ENCODE measurements at regions not wholly inside any gene's neighbourhood (a gene's known extent, or its start where the extent isn't known, plus 50 kb on each side); places are given as distances from the start of the nearest gene placed in this dataset.

DNA sequence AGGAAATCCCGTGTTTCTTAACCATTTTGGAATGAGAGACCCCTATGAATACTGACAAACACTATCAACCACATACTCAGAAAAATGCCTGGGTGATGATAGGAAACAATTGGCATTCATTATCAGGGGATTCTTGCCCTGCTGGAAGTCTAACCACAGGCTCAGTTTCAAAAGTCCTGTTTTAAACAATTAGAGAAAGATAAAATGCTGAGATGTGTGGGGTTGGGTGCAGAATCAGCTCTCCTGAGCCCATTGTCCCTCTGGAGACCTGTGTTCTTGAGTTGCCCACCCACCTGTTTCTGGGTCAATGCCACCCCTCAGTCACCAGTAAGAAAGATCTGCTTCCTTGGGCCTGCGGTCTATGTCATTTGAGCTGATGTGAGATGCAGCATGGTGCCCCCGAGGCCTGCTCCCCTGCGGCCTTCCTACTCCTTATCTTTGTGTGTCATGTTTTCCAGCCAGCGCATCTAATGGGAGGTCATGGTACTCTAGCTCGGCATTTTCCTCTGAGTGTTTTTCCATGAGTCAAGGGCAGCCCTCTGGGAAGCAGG, 130.3 kb upstream of the PLXNA2 start (continued):
- TF ChIP-seq KLF10 (tag by site-specific recombination; IDR thresholded peaks at IDR 0.05), result no peak
- TF ChIP-seq ZNF433 (tag by site-specific recombination; IDR thresholded peaks at IDR 0.05; ENCODE audit: low read depth), result no peak
- no peak for TF ChIP-seq ZNF792 (tag by site-specific recombination; IDR thresholded peaks at IDR 0.05)
- TF ChIP-seq ZNF350 (tag by site-specific recombination; IDR thresholded peaks at IDR 0.05), result no peak
- TF ChIP-seq ZNF302 (tag by site-specific recombination; IDR thresholded peaks at IDR 0.05; ENCODE audit: low read depth), result no peak
- TF ChIP-seq ZNF211 (tag by site-specific recombination; IDR thresholded peaks at IDR 0.05; ENCODE audit: low read depth), result no peak
- TF ChIP-seq, protein P1, sequence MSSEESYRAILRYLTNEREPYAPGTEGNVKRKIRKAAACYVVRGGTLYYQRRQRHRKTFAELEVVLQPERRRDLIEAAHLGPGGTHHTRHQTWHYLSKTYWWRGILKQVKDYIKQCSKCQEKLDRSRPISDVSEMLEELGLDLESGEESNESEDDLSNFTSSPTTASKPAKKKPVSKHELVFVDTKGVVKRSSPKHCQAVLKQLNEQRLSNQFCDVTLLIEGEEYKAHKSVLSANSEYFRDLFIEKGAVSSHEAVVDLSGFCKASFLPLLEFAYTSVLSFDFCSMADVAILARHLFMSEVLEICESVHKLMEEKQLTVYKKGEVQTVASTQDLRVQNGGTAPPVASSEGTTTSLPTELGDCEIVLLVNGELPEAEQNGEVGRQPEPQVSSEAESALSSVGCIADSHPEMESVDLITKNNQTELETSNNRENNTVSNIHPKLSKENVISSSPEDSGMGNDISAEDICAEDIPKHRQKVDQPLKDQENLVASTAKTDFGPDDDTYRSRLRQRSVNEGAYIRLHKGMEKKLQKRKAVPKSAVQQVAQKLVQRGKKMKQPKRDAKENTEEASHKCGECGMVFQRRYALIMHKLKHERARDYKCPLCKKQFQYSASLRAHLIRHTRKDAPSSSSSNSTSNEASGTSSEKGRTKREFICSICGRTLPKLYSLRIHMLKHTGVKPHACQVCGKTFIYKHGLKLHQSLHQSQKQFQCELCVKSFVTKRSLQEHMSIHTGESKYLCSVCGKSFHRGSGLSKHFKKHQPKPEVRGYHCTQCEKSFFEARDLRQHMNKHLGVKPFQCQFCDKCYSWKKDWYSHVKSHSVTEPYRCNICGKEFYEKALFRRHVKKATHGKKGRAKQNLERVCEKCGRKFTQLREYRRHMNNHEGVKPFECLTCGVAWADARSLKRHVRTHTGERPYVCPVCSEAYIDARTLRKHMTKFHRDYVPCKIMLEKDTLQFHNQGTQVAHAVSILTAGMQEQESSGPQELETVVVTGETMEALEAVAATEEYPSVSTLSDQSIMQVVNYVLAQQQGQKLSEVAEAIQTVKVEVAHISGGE (tag by site-specific recombination; conservative IDR thresholded peaks at IDR 0.05; ENCODE audit: low read depth), result 0 out of 2 replicates have a peak, but pooled peaks have one; percentile 25
- TF ChIP-seq ZNF660 (tag by site-specific recombination; IDR thresholded peaks at IDR 0.05), result no peak
- TF ChIP-seq ZNF112 (tag by site-specific recombination; IDR thresholded peaks at IDR 0.05), result no peak
- no peak for TF ChIP-seq ZSCAN23 (tag by site-specific recombination; IDR thresholded peaks at IDR 0.05)
- TF ChIP-seq, protein P2, sequence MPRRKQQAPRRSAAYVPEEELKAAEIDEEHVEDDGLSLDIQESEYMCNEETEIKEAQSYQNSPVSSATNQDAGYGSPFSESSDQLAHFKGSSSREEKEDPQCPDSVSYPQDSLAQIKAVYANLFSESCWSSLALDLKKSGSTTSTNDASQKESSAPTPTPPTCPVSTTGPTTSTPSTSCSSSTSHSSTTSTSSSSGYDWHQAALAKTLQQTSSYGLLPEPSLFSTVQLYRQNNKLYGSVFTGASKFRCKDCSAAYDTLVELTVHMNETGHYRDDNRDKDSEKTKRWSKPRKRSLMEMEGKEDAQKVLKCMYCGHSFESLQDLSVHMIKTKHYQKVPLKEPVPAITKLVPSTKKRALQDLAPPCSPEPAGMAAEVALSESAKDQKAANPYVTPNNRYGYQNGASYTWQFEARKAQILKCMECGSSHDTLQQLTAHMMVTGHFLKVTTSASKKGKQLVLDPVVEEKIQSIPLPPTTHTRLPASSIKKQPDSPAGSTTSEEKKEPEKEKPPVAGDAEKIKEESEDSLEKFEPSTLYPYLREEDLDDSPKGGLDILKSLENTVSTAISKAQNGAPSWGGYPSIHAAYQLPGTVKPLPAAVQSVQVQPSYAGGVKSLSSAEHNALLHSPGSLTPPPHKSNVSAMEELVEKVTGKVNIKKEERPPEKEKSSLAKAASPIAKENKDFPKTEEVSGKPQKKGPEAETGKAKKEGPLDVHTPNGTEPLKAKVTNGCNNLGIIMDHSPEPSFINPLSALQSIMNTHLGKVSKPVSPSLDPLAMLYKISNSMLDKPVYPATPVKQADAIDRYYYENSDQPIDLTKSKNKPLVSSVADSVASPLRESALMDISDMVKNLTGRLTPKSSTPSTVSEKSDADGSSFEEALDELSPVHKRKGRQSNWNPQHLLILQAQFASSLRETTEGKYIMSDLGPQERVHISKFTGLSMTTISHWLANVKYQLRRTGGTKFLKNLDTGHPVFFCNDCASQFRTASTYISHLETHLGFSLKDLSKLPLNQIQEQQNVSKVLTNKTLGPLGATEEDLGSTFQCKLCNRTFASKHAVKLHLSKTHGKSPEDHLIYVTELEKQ (tag by site-specific recombination; IDR thresholded peaks at IDR 0.05; ENCODE audit: borderline replicate concordance), result no peak
- peak; percentile 66; the same call in 1 of the 2 replicates for TF ChIP-seq FEZF1 (tag by site-specific recombination; IDR thresholded peaks at IDR 0.05)
- TF ChIP-seq YY2 (tag by site-specific recombination; IDR thresholded peaks at IDR 0.05), result no peak
- no peak for TF ChIP-seq ZNF133 (tag by site-specific recombination; IDR thresholded peaks at IDR 0.05)
- TF ChIP-seq ZNF10 (tag by site-specific recombination; IDR thresholded peaks at IDR 0.05), result no peak
- TF ChIP-seq ZNF670 (tag by site-specific recombination; IDR thresholded peaks at IDR 0.05; ENCODE audit: low read depth), result no peak
- no peak for TF ChIP-seq ZNF768 (tag by site-specific recombination; IDR thresholded peaks at IDR 0.05)
- peak; percentile 23; the same call in 1 of the 2 replicates for TF ChIP-seq OSR2 (tag by site-specific recombination; IDR thresholded peaks at IDR 0.05)
- TF ChIP-seq ZBTB8A (tag by site-specific recombination; IDR thresholded peaks at IDR 0.05), result no peak
- peak; percentile 84 for TF ChIP-seq ZIC2 (tag by site-specific recombination; IDR thresholded peaks at IDR 0.05)

DNA sequence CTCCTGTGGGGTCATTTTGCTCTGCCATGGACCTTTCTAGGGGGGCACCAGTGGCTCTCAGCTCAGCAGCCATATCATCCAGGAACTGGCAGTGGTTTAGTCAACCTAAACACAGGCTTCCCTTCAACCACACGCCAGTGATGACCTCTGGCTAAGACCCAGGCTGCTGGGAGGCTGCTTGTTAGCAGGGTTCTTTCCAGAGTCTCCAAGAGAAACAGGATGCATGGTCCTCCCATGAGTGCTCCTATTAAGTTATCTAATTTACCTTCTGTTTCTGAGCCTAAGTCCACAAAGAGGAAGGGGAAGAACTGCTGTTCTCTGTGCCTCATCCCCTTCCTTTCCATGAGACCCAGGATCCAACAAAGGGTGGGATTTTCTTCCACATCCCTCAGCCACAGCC, 137.3 kb upstream of the PLXNA2 start:
- Histone ChIP-seq H3K27ac (ENCODE audit: extremely low read depth, low read depth, low read length) (no peak overlapping the region), H3K9me3 (ENCODE audit: control insufficient read depth, insufficient read depth, low read depth, low read length) (no peaks in the 10 kb centered on the region), H3K4me3 (ENCODE audit: low read depth, low read length) (no peak overlapping the region), H3K4me1 (ENCODE audit: control insufficient read depth, insufficient read depth, low read length) (no peaks in the 10 kb centered on the region), H3K36me3 (ENCODE audit: control insufficient read depth in 2 of 2, insufficient read depth in 1 of 2, low read length in 2 of 2) (no peaks in the 10 kb centered on the region)
- ChIA-PET CTCF (no interaction called here), POLR2A (no interaction called here)
- TF ChIP-seq, protein P3, sequence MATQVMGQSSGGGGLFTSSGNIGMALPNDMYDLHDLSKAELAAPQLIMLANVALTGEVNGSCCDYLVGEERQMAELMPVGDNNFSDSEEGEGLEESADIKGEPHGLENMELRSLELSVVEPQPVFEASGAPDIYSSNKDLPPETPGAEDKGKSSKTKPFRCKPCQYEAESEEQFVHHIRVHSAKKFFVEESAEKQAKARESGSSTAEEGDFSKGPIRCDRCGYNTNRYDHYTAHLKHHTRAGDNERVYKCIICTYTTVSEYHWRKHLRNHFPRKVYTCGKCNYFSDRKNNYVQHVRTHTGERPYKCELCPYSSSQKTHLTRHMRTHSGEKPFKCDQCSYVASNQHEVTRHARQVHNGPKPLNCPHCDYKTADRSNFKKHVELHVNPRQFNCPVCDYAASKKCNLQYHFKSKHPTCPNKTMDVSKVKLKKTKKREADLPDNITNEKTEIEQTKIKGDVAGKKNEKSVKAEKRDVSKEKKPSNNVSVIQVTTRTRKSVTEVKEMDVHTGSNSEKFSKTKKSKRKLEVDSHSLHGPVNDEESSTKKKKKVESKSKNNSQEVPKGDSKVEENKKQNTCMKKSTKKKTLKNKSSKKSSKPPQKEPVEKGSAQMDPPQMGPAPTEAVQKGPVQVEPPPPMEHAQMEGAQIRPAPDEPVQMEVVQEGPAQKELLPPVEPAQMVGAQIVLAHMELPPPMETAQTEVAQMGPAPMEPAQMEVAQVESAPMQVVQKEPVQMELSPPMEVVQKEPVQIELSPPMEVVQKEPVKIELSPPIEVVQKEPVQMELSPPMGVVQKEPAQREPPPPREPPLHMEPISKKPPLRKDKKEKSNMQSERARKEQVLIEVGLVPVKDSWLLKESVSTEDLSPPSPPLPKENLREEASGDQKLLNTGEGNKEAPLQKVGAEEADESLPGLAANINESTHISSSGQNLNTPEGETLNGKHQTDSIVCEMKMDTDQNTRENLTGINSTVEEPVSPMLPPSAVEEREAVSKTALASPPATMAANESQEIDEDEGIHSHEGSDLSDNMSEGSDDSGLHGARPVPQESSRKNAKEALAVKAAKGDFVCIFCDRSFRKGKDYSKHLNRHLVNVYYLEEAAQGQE (tag by site-specific recombination; IDR thresholded peaks at IDR 0.05), result no peak
- TF ChIP-seq ZNF529 (tag by site-specific recombination; IDR thresholded peaks at IDR 0.05; ENCODE audit: insufficient replicate concordance), result no peak
- TF ChIP-seq ZNF184 (tag by site-specific recombination; IDR thresholded peaks at IDR 0.05), result no peak
- TF ChIP-seq, protein P4, sequence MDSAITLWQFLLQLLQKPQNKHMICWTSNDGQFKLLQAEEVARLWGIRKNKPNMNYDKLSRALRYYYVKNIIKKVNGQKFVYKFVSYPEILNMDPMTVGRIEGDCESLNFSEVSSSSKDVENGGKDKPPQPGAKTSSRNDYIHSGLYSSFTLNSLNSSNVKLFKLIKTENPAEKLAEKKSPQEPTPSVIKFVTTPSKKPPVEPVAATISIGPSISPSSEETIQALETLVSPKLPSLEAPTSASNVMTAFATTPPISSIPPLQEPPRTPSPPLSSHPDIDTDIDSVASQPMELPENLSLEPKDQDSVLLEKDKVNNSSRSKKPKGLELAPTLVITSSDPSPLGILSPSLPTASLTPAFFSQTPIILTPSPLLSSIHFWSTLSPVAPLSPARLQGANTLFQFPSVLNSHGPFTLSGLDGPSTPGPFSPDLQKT (IDR thresholded peaks at IDR 0.05; ENCODE audit: borderline replicate concordance, low read depth, low read length), result no peak
- TF ChIP-seq ZNF558 (tag by site-specific recombination; IDR thresholded peaks at IDR 0.05), result no peak
- TF ChIP-seq ZNF626 (tag by site-specific recombination; IDR thresholded peaks at IDR 0.05), result no peak
- TF ChIP-seq YY2 (tag by site-specific recombination; IDR thresholded peaks at IDR 0.05), result no peak
- no peak for TF ChIP-seq ZNF324 (tag by site-specific recombination; IDR thresholded peaks at IDR 0.05)
